Activated CD4-positive, alpha-beta memory T cell treated with anti-CD3 and anti-CD28 coated beads for 36 hours (primary cell): ENCODE measurements at regions not wholly inside any gene's neighbourhood (a gene's known extent, or its start where the extent isn't known, plus 50 kb on each side); places are given as distances from the start of the nearest gene placed in this dataset.
"Not testable (repeated sequence)": the region's sequence is repeated elsewhere in the genome, so short reads cannot be mapped to it uniquely, and the experiment has no call there.

Source experiments
- CTCF ChIA-PET: fragments of 350-600 bp; sonication (Branson Sonifier 250); formaldehyde crosslinking; loops from one replicate; lab custom pipeline; 2021; ENCODE audit warnings: antibody characterized with exemption, inconsistent platforms; lab: Charles Lee
- POLR2A ChIA-PET: fragments of 350-600 bp; sonication (Branson Sonifier 250); formaldehyde crosslinking; loops from one replicate; lab custom pipeline; 2021; ENCODE audit warnings: antibody characterized with exemption; lab: Charles Lee
- DNase-seq: peaks from one replicate; pipeline ENCODE4 v3.0.0-alpha.2; 2020
- H3K27ac Mint-ChIP-seq: one replicate; pipeline ENCODE4 v1.8.0; 2021; ENCODE audit warnings: mixed read lengths
- H3K27me3 Mint-ChIP-seq: one replicate; pipeline ENCODE4 v1.8.0; 2021; ENCODE audit warnings: mixed read lengths
- H3K36me3 Mint-ChIP-seq: one replicate; pipeline ENCODE4 v1.8.0; 2021; ENCODE audit warnings: mixed read lengths
- H3K4me1 Mint-ChIP-seq: one replicate; pipeline ENCODE4 v1.8.0; 2021; ENCODE audit warnings: low read depth, mixed read lengths
- H3K4me3 Mint-ChIP-seq: one replicate; pipeline ENCODE4 v1.8.0; 2021; ENCODE audit warnings: mild to moderate bottlenecking, mixed read lengths
- H3K9me3 Mint-ChIP-seq: one replicate; pipeline ENCODE4 v1.8.0; 2021; ENCODE audit warnings: mixed read lengths
- intact Hi-C: fragments of 100-400 bp; cut with micrococcal nuclease; formaldehyde crosslinking; loops from one replicate; pipeline ENCODE4 v1.15.1; 2023

- Mint-ChIP-seq H3K4me3 (no peak overlapping the region), H3K27me3 (no peaks in the 10 kb centered on the region), H3K4me1 (no peaks in the 10 kb centered on the region), H3K36me3 (peaks cover 2% of the 10 kb centered on the region), H3K27ac (no peak overlapping the region), H3K9me3 (peaks cover 3% of the 10 kb centered on the region)
- DNase-seq: no peak
- CTCF ChIA-PET: no interaction called here
- intact Hi-C loops: no loop called here
- POLR2A ChIA-PET: no interaction called here
Observed at GRCh38 chr12:19605720-19606119, 166.4 kb downstream of the AEBP2 start.

GRCh38 chr12:19608039-19608438, 168.7 kb downstream of the AEBP2 start:
- DNase-seq: no peak
- H3K36me3 Mint-ChIP-seq: peaks cover 2% of the 10 kb centered on the region
- H3K9me3 Mint-ChIP-seq: peaks cover 3% of the 10 kb centered on the region
- intact Hi-C loops: no loop called here
- H3K27ac Mint-ChIP-seq: no peak overlapping the region
- no peaks in the 10 kb centered on the region for H3K4me1 Mint-ChIP-seq
- no peaks in the 10 kb centered on the region for H3K27me3 Mint-ChIP-seq
- ChIA-PET POLR2A (no interaction called here), CTCF (no interaction called here)
- H3K4me3 Mint-ChIP-seq: no peak overlapping the region

GRCh38 chr12:19613051-19613535, 173.8 kb downstream of the AEBP2 start:
- DNase-seq: no peak
- no peak overlapping the region for H3K4me3 Mint-ChIP-seq
- no peak overlapping the region for H3K27ac Mint-ChIP-seq
- peaks cover 3% of the 10 kb centered on the region for H3K4me1 Mint-ChIP-seq
- no peaks in the 10 kb centered on the region for H3K36me3 Mint-ChIP-seq
- POLR2A ChIA-PET: no interaction called here
- intact Hi-C loops: no loop called here
- H3K27me3 Mint-ChIP-seq: no peaks in the 10 kb centered on the region
- CTCF ChIA-PET: interaction anchor here (1.5 kb wide), 1 partner anchor 41 kb away, joined by 3 read pairs; no protein-coding TSS in a partner anchor
- no peaks in the 10 kb centered on the region for H3K9me3 Mint-ChIP-seq

- H3K4me1 Mint-ChIP-seq: peaks cover 3% of the 10 kb centered on the region
- H3K27me3 Mint-ChIP-seq: no peaks in the 10 kb centered on the region
- ChIA-PET CTCF (no interaction called here), POLR2A (no interaction called here)
- DNase-seq: no peak
- intact Hi-C loops: no loop called here
- H3K4me3 Mint-ChIP-seq: no peak overlapping the region
- no peaks in the 10 kb centered on the region for H3K9me3 Mint-ChIP-seq
- no peaks in the 10 kb centered on the region for H3K36me3 Mint-ChIP-seq
- H3K27ac Mint-ChIP-seq: no peak overlapping the region
Observed at GRCh38 chr12:19614601-19615383, 175.5 kb downstream of the AEBP2 start.

- POLR2A ChIA-PET: no interaction called here
- no peaks in the 10 kb centered on the region for H3K9me3 Mint-ChIP-seq
- H3K27ac Mint-ChIP-seq: no peak overlapping the region
Observed at GRCh38 chr12:19615384-19615725, 176.1 kb downstream of the AEBP2 start.

GRCh38 chr12:19616781-19617180, 177.5 kb downstream of the AEBP2 start:
- intact Hi-C loops: no loop called here
- no peak overlapping the region for H3K27ac Mint-ChIP-seq
- H3K9me3 Mint-ChIP-seq: no peaks in the 10 kb centered on the region
- DNase-seq: no peak
- POLR2A ChIA-PET: no interaction called here
- H3K36me3 Mint-ChIP-seq: no peaks in the 10 kb centered on the region
- no peak overlapping the region for H3K4me3 Mint-ChIP-seq
- CTCF ChIA-PET: no interaction called here
- no peaks in the 10 kb centered on the region for H3K27me3 Mint-ChIP-seq
- peaks cover 3% of the 10 kb centered on the region for H3K4me1 Mint-ChIP-seq

More at GRCh38 chr12:19615384-19615725, 176.1 kb downstream of the AEBP2 start:
- no peak overlapping the region for H3K4me3 Mint-ChIP-seq
- intact Hi-C loops: no loop called here
- no peaks in the 10 kb centered on the region for H3K27me3 Mint-ChIP-seq
- peaks cover 3% of the 10 kb centered on the region for H3K4me1 Mint-ChIP-seq
- no peaks in the 10 kb centered on the region for H3K36me3 Mint-ChIP-seq
- CTCF ChIA-PET: no interaction called here
- no peak for DNase-seq

- intact Hi-C loops: no loop called here
- CTCF ChIA-PET: no interaction called here
- POLR2A ChIA-PET: no interaction called here
- no peaks in the 10 kb centered on the region for H3K27me3 Mint-ChIP-seq
- H3K4me1 Mint-ChIP-seq: peaks cover 3% of the 10 kb centered on the region
- no peak overlapping the region for H3K4me3 Mint-ChIP-seq
- no peaks in the 10 kb centered on the region for H3K36me3 Mint-ChIP-seq
- H3K27ac Mint-ChIP-seq: no peak overlapping the region
- DNase-seq: no peak
- no peaks in the 10 kb centered on the region for H3K9me3 Mint-ChIP-seq
Observed at GRCh38 chr12:19620222-19620621, 180.9 kb downstream of the AEBP2 start.

- ChIA-PET POLR2A (no interaction called here), CTCF (no interaction called here)
- no peak for DNase-seq
- Mint-ChIP-seq H3K27me3 (no peaks in the 10 kb centered on the region), H3K4me3 (no peak overlapping the region), H3K9me3 (peaks cover 2% of the 10 kb centered on the region), H3K27ac (no peak overlapping the region), H3K36me3 (no peaks in the 10 kb centered on the region), H3K4me1 (no peaks in the 10 kb centered on the region)
- intact Hi-C loops: no loop called here
Observed at GRCh38 chr12:19623751-19624399, 184.6 kb downstream of the AEBP2 start.

GRCh38 chr12:19624491-19624890, 185.2 kb downstream of the AEBP2 start:
- POLR2A ChIA-PET: no interaction called here
- Mint-ChIP-seq H3K9me3 (peaks cover 2% of the 10 kb centered on the region), H3K4me1 (no peaks in the 10 kb centered on the region), H3K27me3 (no peaks in the 10 kb centered on the region), H3K27ac (no peak overlapping the region), H3K36me3 (no peaks in the 10 kb centered on the region), H3K4me3 (no peak overlapping the region)
- CTCF ChIA-PET: no interaction called here
- no peak for DNase-seq
- intact Hi-C loops: no loop called here

- H3K4me3 Mint-ChIP-seq, CTCF ChIA-PET, H3K27ac Mint-ChIP-seq, H3K27me3 Mint-ChIP-seq, POLR2A ChIA-PET, DNase-seq, H3K36me3 Mint-ChIP-seq, H3K4me1 Mint-ChIP-seq, H3K9me3 Mint-ChIP-seq, intact Hi-C loops: not testable (repeated sequence)
Observed at GRCh38 chr12:19625551-19625950, 186.3 kb downstream of the AEBP2 start.

- Mint-ChIP-seq H3K4me3 (no peak overlapping the region), H3K4me1 (no peaks in the 10 kb centered on the region), H3K9me3 (peaks cover 2% of the 10 kb centered on the region), H3K27me3 (no peaks in the 10 kb centered on the region), H3K27ac (no peak overlapping the region), H3K36me3 (no peaks in the 10 kb centered on the region)
- DNase-seq: no peak
- CTCF ChIA-PET: no interaction called here
- intact Hi-C loops: no loop called here
- POLR2A ChIA-PET: no interaction called here
Observed at GRCh38 chr12:19627719-19628118, 188.4 kb downstream of the AEBP2 start.

- intact Hi-C loops: no loop called here
- H3K9me3 Mint-ChIP-seq: peaks cover 2% of the 10 kb centered on the region
- no peaks in the 10 kb centered on the region for H3K27me3 Mint-ChIP-seq
- no peak for DNase-seq
- no peaks in the 10 kb centered on the region for H3K36me3 Mint-ChIP-seq
- H3K27ac Mint-ChIP-seq: no peak overlapping the region
- CTCF ChIA-PET: no interaction called here
- POLR2A ChIA-PET: no interaction called here
- H3K4me3 Mint-ChIP-seq: no peak overlapping the region
- H3K4me1 Mint-ChIP-seq: no peaks in the 10 kb centered on the region
Observed at GRCh38 chr12:19630536-19630935, 191.2 kb downstream of the AEBP2 start.

GRCh38 chr12:19633194-19633593, 193.9 kb downstream of the AEBP2 start:
- H3K9me3 Mint-ChIP-seq: no peaks in the 10 kb centered on the region
- H3K27me3 Mint-ChIP-seq: no peaks in the 10 kb centered on the region
- ChIA-PET CTCF (no interaction called here), POLR2A (no interaction called here)
- H3K4me3 Mint-ChIP-seq: no peak overlapping the region
- H3K4me1 Mint-ChIP-seq: no peaks in the 10 kb centered on the region
- no peak for DNase-seq
- intact Hi-C loops: no loop called here
- H3K36me3 Mint-ChIP-seq: no peaks in the 10 kb centered on the region
- H3K27ac Mint-ChIP-seq: no peak overlapping the region
